ENCODE measurements at regions not wholly inside any gene's neighbourhood (a gene's known extent, or its start where the extent isn't known, plus 50 kb on each side); places are given as distances from the start of the nearest gene placed in this dataset.

GRCh38 chr7:16078076-16078952, 343.0 kb downstream of the CRPPA start:
- Mint-ChIP-seq H3K4me3 (no peak overlapping the region), H3K36me3 (ENCODE audit: insufficient read depth in 2 of 2) (no peaks in the 10 kb centered on the region), H3K9me3 (no peaks in the 10 kb centered on the region), H3K27ac (no peak overlapping the region), H3K27me3 (ENCODE audit: low read depth) (no peaks in the 10 kb centered on the region), H3K4me1 (ENCODE audit: low read depth) (no peaks in the 10 kb centered on the region)
- ATAC-seq (replicated peaks in 1 of 2): no peak
- DNase-seq: peak; percentile 5 to 21

GRCh38 chr7:16071246-16071857, 350.0 kb downstream of the CRPPA start:
- no peak for ATAC-seq (replicated peaks in 1 of 2)
- Mint-ChIP-seq H3K4me3 (no peak overlapping the region), H3K36me3 (ENCODE audit: insufficient read depth in 2 of 2) (no peaks in the 10 kb centered on the region), H3K9me3 (no peaks in the 10 kb centered on the region), H3K27ac (no peak overlapping the region), H3K27me3 (ENCODE audit: low read depth) (peaks cover 7% of the 10 kb centered on the region), H3K4me1 (ENCODE audit: low read depth) (no peaks in the 10 kb centered on the region)
- peak in 1 of 2 donors; percentile 12 for DNase-seq

GRCh38 chr7:16070806-16071205, 350.5 kb downstream of the CRPPA start:
- Mint-ChIP-seq H3K9me3 (no peaks in the 10 kb centered on the region), H3K27ac (no peak overlapping the region), H3K36me3 (ENCODE audit: insufficient read depth in 2 of 2) (no peaks in the 10 kb centered on the region), H3K4me3 (no peak overlapping the region), H3K27me3 (ENCODE audit: low read depth) (peaks cover 7% of the 10 kb centered on the region), H3K4me1 (ENCODE audit: low read depth) (no peaks in the 10 kb centered on the region)
- ATAC-seq (replicated peaks in 1 of 2): no peak
- DNase-seq: no peak

DNA sequence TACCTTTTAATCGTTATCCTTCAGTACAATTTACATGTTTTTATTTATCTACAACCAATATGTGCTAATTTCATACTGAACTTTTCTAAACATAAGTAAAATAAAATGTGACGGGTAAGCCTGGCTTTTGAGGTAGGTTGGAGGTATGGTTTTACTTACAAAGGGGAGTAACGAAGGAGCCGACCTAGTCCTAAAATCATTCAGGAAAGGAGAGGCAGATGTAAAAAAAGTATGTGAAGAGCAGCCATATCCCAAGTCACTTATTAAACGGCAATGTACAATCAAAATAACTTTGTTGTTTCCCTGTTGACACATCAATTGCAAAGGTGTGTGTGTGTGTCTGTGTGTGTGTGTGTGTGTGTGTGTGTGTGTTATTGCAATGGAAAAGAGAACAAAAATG, 351.3 kb downstream of the CRPPA start:
- H3K4me3 Mint-ChIP-seq: no peak overlapping the region
- peaks cover 7% of the 10 kb centered on the region for H3K27me3 Mint-ChIP-seq (ENCODE audit: low read depth)
- H3K4me1 Mint-ChIP-seq (ENCODE audit: low read depth): no peaks in the 10 kb centered on the region
- DNase-seq (no peak), ATAC-seq (replicated peaks in 1 of 2) (no peak)
- no peak overlapping the region for H3K27ac Mint-ChIP-seq
- no peaks in the 10 kb centered on the region for H3K9me3 Mint-ChIP-seq
- H3K36me3 Mint-ChIP-seq (ENCODE audit: insufficient read depth in 2 of 2): no peaks in the 10 kb centered on the region

DNA sequence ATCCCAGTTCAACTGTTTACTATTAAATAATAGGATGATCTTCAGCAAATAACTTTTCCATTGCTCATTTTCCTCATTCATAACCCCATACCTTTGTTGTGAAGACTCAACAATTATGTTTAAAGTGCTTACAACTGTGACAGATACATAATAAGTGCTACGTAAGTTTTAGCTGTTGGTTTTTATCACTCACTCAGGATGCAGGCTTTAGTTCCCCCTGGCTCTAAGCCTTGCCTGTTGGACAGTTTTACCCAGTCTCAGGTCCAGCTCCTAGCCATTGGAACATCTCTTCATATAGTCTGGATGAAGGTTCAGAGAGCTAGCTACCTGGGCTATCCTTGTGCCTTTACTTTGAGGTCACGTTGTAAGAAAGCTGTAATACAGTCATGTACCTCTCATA, 353.2 kb downstream of the CRPPA start:
- no peak overlapping the region for H3K4me3 Mint-ChIP-seq
- no peak for ATAC-seq (replicated peaks in 1 of 2)
- no peak for DNase-seq
- H3K27me3 Mint-ChIP-seq (ENCODE audit: low read depth): peaks cover 7% of the 10 kb centered on the region
- H3K27ac Mint-ChIP-seq: no peak overlapping the region
- H3K4me1 Mint-ChIP-seq (ENCODE audit: low read depth): no peaks in the 10 kb centered on the region
- no peaks in the 10 kb centered on the region for H3K9me3 Mint-ChIP-seq
- H3K36me3 Mint-ChIP-seq (ENCODE audit: insufficient read depth in 2 of 2): no peaks in the 10 kb centered on the region

DNA sequence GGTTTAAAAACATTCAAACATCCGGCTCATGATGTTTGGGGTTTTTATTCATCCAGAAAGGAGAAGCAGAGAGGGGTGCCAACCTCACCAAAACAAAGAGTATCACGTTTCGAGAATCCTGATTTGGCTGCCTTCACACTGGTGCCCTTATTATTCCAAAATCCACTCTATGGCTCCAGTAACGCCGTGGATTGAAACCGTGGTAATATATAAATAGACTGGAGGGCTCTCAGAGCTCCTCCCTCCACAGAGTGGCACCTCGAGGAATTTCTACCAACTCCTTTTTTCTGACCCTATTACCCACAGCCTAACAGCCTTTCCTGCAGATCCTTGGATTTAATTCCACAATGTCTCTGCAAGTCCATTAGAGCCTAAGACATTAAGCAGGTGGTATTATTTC, 353.6 kb downstream of the CRPPA start:
- no peak overlapping the region for H3K27ac Mint-ChIP-seq
- no peaks in the 10 kb centered on the region for H3K9me3 Mint-ChIP-seq
- H3K4me3 Mint-ChIP-seq: no peak overlapping the region
- peaks cover 7% of the 10 kb centered on the region for H3K27me3 Mint-ChIP-seq (ENCODE audit: low read depth)
- H3K4me1 Mint-ChIP-seq (ENCODE audit: low read depth): no peaks in the 10 kb centered on the region
- H3K36me3 Mint-ChIP-seq (ENCODE audit: insufficient read depth in 2 of 2): no peaks in the 10 kb centered on the region
- ATAC-seq (replicated peaks in 1 of 2): no peak
- no peak for DNase-seq

- ATAC-seq (replicated peaks in 1 of 2) (no peak), DNase-seq (no peak)
- Mint-ChIP-seq H3K27ac (no peak overlapping the region), H3K36me3 (ENCODE audit: insufficient read depth in 2 of 2) (no peaks in the 10 kb centered on the region), H3K27me3 (ENCODE audit: low read depth) (peaks cover 7% of the 10 kb centered on the region), H3K4me1 (ENCODE audit: low read depth) (no peaks in the 10 kb centered on the region), H3K4me3 (no peak overlapping the region), H3K9me3 (no peaks in the 10 kb centered on the region)
Measured at GRCh38 chr7:16066805-16067459, 354.4 kb downstream of the CRPPA start.

DNA sequence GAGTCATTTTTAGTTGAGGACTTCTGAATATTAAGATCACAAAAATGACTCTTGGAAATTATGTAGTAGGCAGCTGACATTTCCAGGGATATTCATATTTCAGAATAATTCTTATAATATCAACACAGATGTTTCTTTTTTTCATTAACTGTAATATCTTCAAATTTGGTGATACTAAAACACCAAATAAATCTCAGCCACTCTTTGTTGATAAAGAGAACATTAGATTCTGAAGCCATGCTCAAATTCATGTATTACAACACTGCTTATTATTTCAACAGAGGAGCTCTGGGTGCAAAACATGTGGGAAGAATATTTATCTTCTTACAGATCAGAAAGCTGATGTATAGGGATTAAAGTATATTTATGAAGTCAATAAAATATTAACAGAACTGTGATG, 355.4 kb downstream of the CRPPA start:
- peaks cover 7% of the 10 kb centered on the region for H3K27me3 Mint-ChIP-seq (ENCODE audit: low read depth)
- no peak for ATAC-seq (replicated peaks in 1 of 2)

DNA sequence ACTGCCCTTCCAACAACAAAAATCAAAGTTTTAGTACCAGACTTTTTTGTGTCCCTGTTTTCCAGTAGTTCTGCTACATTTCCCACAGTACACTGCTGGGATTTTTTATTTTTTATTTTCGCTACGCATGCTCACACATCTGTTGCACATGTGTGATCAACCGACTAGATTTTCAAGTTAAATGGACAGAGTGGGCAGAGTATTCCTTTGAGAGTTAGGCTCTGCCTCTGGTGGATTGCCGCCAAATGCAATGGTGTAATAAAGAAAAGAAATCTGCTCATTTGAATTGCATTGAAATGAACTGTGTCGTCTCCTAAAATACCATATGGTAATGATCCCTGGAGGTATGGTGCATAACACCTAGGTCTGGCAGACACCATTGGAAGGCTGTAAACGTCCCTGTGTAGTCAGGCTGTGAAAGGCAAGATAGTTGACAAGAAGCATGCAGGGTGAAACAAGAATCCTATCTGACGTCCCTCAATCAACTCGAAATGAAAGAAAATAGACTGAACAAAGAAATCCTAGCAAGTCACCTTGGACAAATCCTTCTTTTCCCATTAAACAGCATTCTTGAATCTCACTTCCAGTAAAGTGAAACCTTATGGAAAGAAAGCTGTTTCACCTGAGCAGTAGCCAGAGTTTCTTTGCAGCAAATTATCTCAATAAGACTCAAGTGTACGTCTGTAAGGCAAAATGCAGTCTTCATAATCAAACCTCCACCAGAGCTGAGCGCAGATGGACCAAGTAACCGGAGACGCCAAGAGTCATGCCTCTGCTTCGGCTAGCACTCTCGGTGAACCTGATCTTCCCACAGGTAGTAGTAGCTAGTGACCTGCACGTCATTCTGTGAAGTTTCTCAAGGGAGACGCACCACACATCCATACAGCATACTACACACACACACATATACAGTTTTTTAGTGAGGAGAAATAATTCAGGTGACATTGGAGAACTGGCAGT, 357.3 kb downstream of the CRPPA start:
- ATAC-seq (replicated peaks in 1 of 2): no peak
- H3K27me3 Mint-ChIP-seq (ENCODE audit: low read depth): peaks cover 6% of the 10 kb centered on the region
- no peak for DNase-seq
- H3K9me3 Mint-ChIP-seq: no peaks in the 10 kb centered on the region
- H3K4me3 Mint-ChIP-seq: no peak overlapping the region
- H3K4me1 Mint-ChIP-seq (ENCODE audit: low read depth): no peaks in the 10 kb centered on the region
- no peak overlapping the region for H3K27ac Mint-ChIP-seq
- no peaks in the 10 kb centered on the region for H3K36me3 Mint-ChIP-seq (ENCODE audit: insufficient read depth in 2 of 2)

More for the DNA sequence above, 355.4 kb downstream of the CRPPA start:
- no peak overlapping the region for H3K4me3 Mint-ChIP-seq
- DNase-seq: no peak
- H3K9me3 Mint-ChIP-seq: no peaks in the 10 kb centered on the region
- H3K36me3 Mint-ChIP-seq (ENCODE audit: insufficient read depth in 2 of 2): no peaks in the 10 kb centered on the region
- H3K27ac Mint-ChIP-seq: no peak overlapping the region
- H3K4me1 Mint-ChIP-seq (ENCODE audit: low read depth): no peaks in the 10 kb centered on the region

- no peak overlapping the region for H3K4me3 Mint-ChIP-seq
- H3K36me3 Mint-ChIP-seq (ENCODE audit: insufficient read depth in 2 of 2): no peaks in the 10 kb centered on the region
- H3K9me3 Mint-ChIP-seq: no peaks in the 10 kb centered on the region
- H3K4me1 Mint-ChIP-seq (ENCODE audit: low read depth): no peaks in the 10 kb centered on the region
- DNase-seq (no peak), ATAC-seq (replicated peaks in 1 of 2) (no peak)
- H3K27me3 Mint-ChIP-seq (ENCODE audit: low read depth): no peaks in the 10 kb centered on the region
- H3K27ac Mint-ChIP-seq: no peak overlapping the region
Measured at GRCh38 chr7:16063221-16063620, 358.1 kb downstream of the CRPPA start.

DNA sequence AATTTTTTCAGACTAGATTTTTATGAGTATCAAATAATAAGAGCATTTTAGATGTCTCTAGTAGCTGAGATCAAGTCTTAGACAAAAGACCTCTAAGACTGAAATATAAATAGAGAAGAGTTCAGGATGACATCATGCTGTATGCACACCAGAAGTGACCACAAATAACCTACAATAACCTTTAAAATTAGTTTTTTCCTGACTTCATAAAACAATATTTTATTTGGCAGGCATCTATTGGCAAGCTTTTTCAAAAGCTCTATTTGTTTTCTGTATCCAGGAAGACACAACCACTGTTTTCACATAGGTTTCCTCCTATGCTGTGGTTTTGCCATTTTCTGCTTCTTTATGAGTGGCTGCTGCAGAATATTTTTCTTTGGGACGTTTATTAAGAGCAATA, 359.1 kb downstream of the CRPPA start:
- Mint-ChIP-seq H3K27ac (no peak overlapping the region), H3K27me3 (ENCODE audit: low read depth) (no peaks in the 10 kb centered on the region), H3K9me3 (no peaks in the 10 kb centered on the region), H3K4me3 (no peak overlapping the region), H3K4me1 (ENCODE audit: low read depth) (no peaks in the 10 kb centered on the region), H3K36me3 (ENCODE audit: insufficient read depth in 2 of 2) (no peaks in the 10 kb centered on the region)
- no peak for ATAC-seq (replicated peaks in 1 of 2)
- DNase-seq: no peak

GRCh38 chr7:16061630-16062029, 359.7 kb downstream of the CRPPA start:
- H3K27me3 Mint-ChIP-seq (ENCODE audit: low read depth): no peaks in the 10 kb centered on the region

More at GRCh38 chr7:16061630-16062029, 359.7 kb downstream of the CRPPA start:
- no peak for ATAC-seq (replicated peaks in 1 of 2)
- no peaks in the 10 kb centered on the region for H3K4me1 Mint-ChIP-seq (ENCODE audit: low read depth)
- H3K27ac Mint-ChIP-seq: peak overlapping the region; percentile 24
- no peak for DNase-seq
- no peaks in the 10 kb centered on the region for H3K36me3 Mint-ChIP-seq (ENCODE audit: insufficient read depth in 2 of 2)
- no peaks in the 10 kb centered on the region for H3K9me3 Mint-ChIP-seq
- no peak overlapping the region for H3K4me3 Mint-ChIP-seq
